DND-41 (cell line): ENCODE measurements at regions not wholly inside any gene's neighbourhood (a gene's known extent, or its start where the extent isn't known, plus 50 kb on each side); places are given as distances from the start of the nearest gene placed in this dataset.
A peak's percentile ranks its signal among the peaks of the same experiment; 100 is the strongest.

Source experiments
- ATAC-seq: fragments of 200-7000 bp; cut with Tn5 transposase; 3 replicates; pipeline ENCODE4 v1.9.1; 2021; ENCODE audit warnings: low read depth; ENCODE audit not compliant: insufficient read depth
- DNase-seq: peaks from one replicate; pipeline ENCODE4 v3.0.0-alpha.2; 2020
- H2AFZ ChIP-seq: 2 replicates; pipeline ENCODE4 v1.6.0; 2012; ENCODE audit warnings: low read depth, low read length
- H3K27ac ChIP-seq: 2 replicates; pipeline ENCODE4 v1.5.1; 2012; ENCODE audit warnings: low read length, inconsistent platforms
- H3K27me3 ChIP-seq: fragments of 200-600 bp; sonication (generic); 2 replicates; pipeline ENCODE4 v1.6.0; 2012; ENCODE audit warnings: low read length, mild to moderate bottlenecking, inconsistent platforms; ENCODE audit not compliant: insufficient read depth, poor library complexity
- H3K36me3 ChIP-seq: 2 replicates; pipeline ENCODE4 v1.5.1; 2012; ENCODE audit warnings: low read length, inconsistent platforms; ENCODE audit not compliant: insufficient read depth
- H3K4me1 ChIP-seq: 2 replicates; pipeline ENCODE4 v1.5.1; 2012; ENCODE audit warnings: mild to moderate bottlenecking, low read length; ENCODE audit not compliant: insufficient read depth
- H3K4me2 ChIP-seq: 2 replicates; pipeline ENCODE4 v1.6.0; 2012; ENCODE audit warnings: mild to moderate bottlenecking, moderate library complexity, low read length, inconsistent platforms; ENCODE audit not compliant: insufficient read depth
- H3K4me3 ChIP-seq, 2 experiments: fragments of 200-600 bp in 1 of 2; shearing (Covaris generic) in 1 of 2; 2 replicates each; pipeline ENCODE4 v1.5.1; 2012 to 2016; ENCODE audit warnings: inconsistent platforms in 2 of 2, low read length in 2 of 2, mild to moderate bottlenecking in 2 of 2, low read depth in 1 of 2, moderate library complexity in 1 of 2
- H3K79me2 ChIP-seq: 2 replicates; pipeline ENCODE4 v1.6.0; 2012; ENCODE audit warnings: low read length, inconsistent platforms; ENCODE audit not compliant: insufficient read depth
- H3K9ac ChIP-seq: 2 replicates; pipeline ENCODE4 v1.6.0; 2012; ENCODE audit warnings: low read depth, mild to moderate bottlenecking, inconsistent platforms, low read length, moderate library complexity
- H3K9me3 ChIP-seq: 2 replicates; pipeline ENCODE4 v1.5.1; 2012; ENCODE audit warnings: low read length, moderate library complexity, mild to moderate bottlenecking, inconsistent platforms; ENCODE audit not compliant: insufficient read depth, severe bottlenecking
- H4K20me1 ChIP-seq: 2 replicates; pipeline ENCODE4 v1.6.0; 2012; ENCODE audit warnings: low read length; ENCODE audit not compliant: insufficient read depth
- CTCF ChIP-seq: IDR thresholded peaks from 2 replicates; pipeline ENCODE4 v1.5.1; 2012; ENCODE audit warnings: borderline replicate concordance, low read length, moderate library complexity, mild to moderate bottlenecking; ENCODE audit not compliant: poor library complexity, severe bottlenecking; ENCODE audit errors: extremely low read depth
- EZH2 ChIP-seq: IDR thresholded peaks from 3 replicates; pipeline ENCODE4 v1.6.1; 2012; ENCODE audit warnings: borderline replicate concordance, low read depth, mild to moderate bottlenecking, moderate library complexity, low read length, inconsistent platforms; ENCODE audit not compliant: severe bottlenecking

GRCh38 chr6:156686301-156686994 is 90.7 kb upstream of the ARID1B start:
- Histone ChIP-seq H3K4me1 (peaks cover 21% of the 10 kb centered on the region), H3K27ac (peak overlapping the region; percentile 98), H2AFZ (peak overlapping the region; percentile 92), H3K79me2 (no peaks in the 10 kb centered on the region), H3K27me3 (peaks cover 4% of the 10 kb centered on the region), H3K4me3 (peak overlapping the region; percentile 78 to 83), H3K36me3 (no peaks in the 10 kb centered on the region), H3K9me3 (no peaks in the 10 kb centered on the region), H3K9ac (peak overlapping the region; percentile 97), H4K20me1 (no peaks in the 10 kb centered on the region), H3K4me2 (peak overlapping the region; percentile 82)
- DNase-seq (peak; percentile 14), ATAC-seq (peak; percentile 63)
- TF ChIP-seq CTCF (peak; percentile 52), EZH2 (no peak)

- no peak for TF ChIP-seq EZH2
- no peak for TF ChIP-seq CTCF
- Histone ChIP-seq H3K9me3 (no peaks in the 10 kb centered on the region), H3K9ac (peak overlapping the region; percentile 97), H3K79me2 (no peaks in the 10 kb centered on the region), H4K20me1 (no peaks in the 10 kb centered on the region), H2AFZ (peak overlapping the region; percentile 92), H3K4me1 (peaks cover 21% of the 10 kb centered on the region), H3K4me3 (peak overlapping the region; percentile 78 to 83), H3K27ac (peak overlapping the region; percentile 98), H3K4me2 (peak overlapping the region; percentile 82), H3K27me3 (peaks cover 4% of the 10 kb centered on the region), H3K36me3 (no peaks in the 10 kb centered on the region)
- ATAC-seq (no peak), DNase-seq (no peak)
These were observed 91.4 kb upstream of the ARID1B start for GRCh38 chr6:156685823-156686222.

GRCh38 chr6:156683821-156684220 is 93.4 kb upstream of the ARID1B start:
- H3K4me3 ChIP-seq = no peak overlapping the region
- H3K79me2 ChIP-seq = no peaks in the 10 kb centered on the region
- peaks cover 4% of the 10 kb centered on the region for H3K27me3 ChIP-seq
- peaks cover 21% of the 10 kb centered on the region for H3K4me1 ChIP-seq
- H3K9ac ChIP-seq = no peak overlapping the region
- H3K27ac ChIP-seq = no peak overlapping the region
- TF ChIP-seq CTCF (no peak), EZH2 (no peak)
- no peak overlapping the region for H3K4me2 ChIP-seq
- no peak for ATAC-seq
- DNase-seq = no peak
- H3K9me3 ChIP-seq = no peaks in the 10 kb centered on the region
- H2AFZ ChIP-seq = no peak overlapping the region
- H4K20me1 ChIP-seq = no peaks in the 10 kb centered on the region
- no peaks in the 10 kb centered on the region for H3K36me3 ChIP-seq
